GM12878 (cell line): ENCODE measurements at regions not wholly inside any gene's neighbourhood (a gene's known extent, or its start where the extent isn't known, plus 50 kb on each side); places are given as distances from the start of the nearest gene placed in this dataset.
A peak's percentile ranks its signal among the peaks of the same experiment; 100 is the strongest.

ENCODE experiments used
- ATAC-seq: fragments of 200-7000 bp; cut with Tn5 transposase; 3 replicates; pipeline ENCODE4 v1.9.1; 2020; ENCODE audit warnings: mild to moderate bottlenecking, moderate library complexity
- BruUV-seq: library from RNA; stranded (reverse); fragments of 400-500 nt; replicated peaks from 2 replicates; lab custom pipeline; 2021; lab: Mats Ljungman, UMichigan
- CTCF ChIA-PET: fragments of 300-600 bp; sonication (Branson Sonifier 250); formaldehyde crosslinking; extraction: SDS; loops from one replicate; lab custom pipeline; 2021; ENCODE audit warnings: inconsistent platforms; lab: Yijun Ruan, JAX
- POLR2A ChIA-PET: fragments of 350-600 bp; formaldehyde crosslinking; extraction: SDS; loops from one replicate; lab custom pipeline; 2021; ENCODE audit warnings: inconsistent platforms; lab: Charles Lee
- RAD21 ChIA-PET: fragments of 300-600 bp; sonication (Branson Sonifier 250); formaldehyde crosslinking; loops from one replicate; lab custom pipeline; 2023; ENCODE audit warnings: antibody characterized with exemption; ENCODE audit not compliant: unreplicated experiment; lab: Charles Lee
- SMC1A ChIA-PET: fragments of 300-600 bp; sonication (Branson Sonifier 250); formaldehyde crosslinking; loops from one replicate; lab custom pipeline; 2023; ENCODE audit not compliant: unreplicated experiment, uncharacterized antibody; lab: Charles Lee
- DNase-seq: peaks from one replicate; pipeline ENCODE4 v3.0.0-alpha.2; 2011; ENCODE audit warnings: low read depth, low spot score
- FAIRE-seq: peaks from 3 replicates; lab custom pipeline; 2011; peaks lifted over from hg19 to GRCh38; lab: Jason Lieb, UNC
- H2AFZ ChIP-seq: 2 replicates; pipeline ENCODE4 v1.6.0; 2011; ENCODE audit warnings: low read depth, low read length, control low read depth; ENCODE audit not compliant: control insufficient read depth
- H3K27ac ChIP-seq: 2 replicates; pipeline ENCODE4 v1.5.1; 2011; ENCODE audit warnings: control low read depth; ENCODE audit not compliant: control insufficient read depth, insufficient read depth
- H3K27me3 ChIP-seq, 2 experiments: replicated peaks in 1 of 2; 2 replicates each; pipeline versions ENCODE4 v1.6.0 to v1.6.1; 2011; ENCODE audit warnings: low read length in 1 of 2; ENCODE audit not compliant: control insufficient read depth in 2 of 2, insufficient read depth in 2 of 2
- H3K36me3 ChIP-seq, 2 experiments: 2 replicates each; pipeline ENCODE4 v1.5.1; 2011; ENCODE audit warnings: low read length in 1 of 2; ENCODE audit not compliant: control insufficient read depth in 2 of 2, insufficient read depth in 2 of 2
- H3K4me1 ChIP-seq: 2 replicates; pipeline ENCODE4 v1.6.1; 2011; ENCODE audit warnings: mild to moderate bottlenecking, low read length, moderate library complexity, mixed read lengths; ENCODE audit not compliant: control insufficient read depth, insufficient read depth
- H3K4me2 ChIP-seq: 2 replicates; pipeline ENCODE4 v1.6.0; 2011; ENCODE audit warnings: control low read depth; ENCODE audit not compliant: control insufficient read depth, insufficient read depth
- H3K4me3 ChIP-seq: fragments of 200-600 bp; sonication (generic); 2 replicates; pipeline ENCODE4 v1.5.1; 2016
- H3K79me2 ChIP-seq: 2 replicates; pipeline ENCODE4 v1.6.0; 2011; ENCODE audit warnings: low read length; ENCODE audit not compliant: control insufficient read depth, insufficient read depth
- H3K9ac ChIP-seq: 2 replicates; pipeline ENCODE4 v1.8.0; 2011; ENCODE audit warnings: low read length, control low read depth, mixed read lengths; ENCODE audit not compliant: control insufficient read depth, insufficient read depth
- H3K9me3 ChIP-seq: replicated peaks from 3 replicates; pipeline ENCODE4 v1.5.1; 2011; ENCODE audit warnings: mild to moderate bottlenecking, low read length; ENCODE audit not compliant: control insufficient read depth, insufficient read depth
- H4K20me1 ChIP-seq: 2 replicates; pipeline ENCODE4 v1.6.0; 2011; ENCODE audit not compliant: control insufficient read depth, insufficient read depth
- CREB1 ChIP-seq: IDR thresholded peaks from 2 replicates; pipeline ENCODE4 v1.6.1; 2012; ENCODE audit warnings: low read depth, mild to moderate bottlenecking, inconsistent platforms
- CREM ChIP-seq: IDR thresholded peaks from 2 replicates; pipeline ENCODE4 v1.6.1; 2014; ENCODE audit warnings: antibody characterized with exemption, low read depth
- EED ChIP-seq: sonication (generic); IDR thresholded peaks from 2 replicates; pipeline ENCODE4 v1.6.1; 2016; ENCODE audit warnings: antibody characterized with exemption, low read depth
- EGR1 ChIP-seq, 2 experiments: IDR thresholded peaks; 1 replicate in 1 of 2; 2 replicates in 1 of 2; pipeline ENCODE4 v1.6.1; 2011 to 2012; ENCODE audit warnings: low read depth in 2 of 2, low read length in 2 of 2, borderline replicate concordance in 1 of 2, mild to moderate bottlenecking in 1 of 2, moderate library complexity in 1 of 2
- EZH2 ChIP-seq: IDR thresholded peaks from 2 replicates; pipeline ENCODE4 v1.6.1; 2012; ENCODE audit warnings: low read depth, mild to moderate bottlenecking, control low read depth, inconsistent platforms, low read length, borderline replicate concordance; ENCODE audit not compliant: control insufficient read depth
- FOS ChIP-seq: IDR thresholded peaks from 3 replicates; pipeline ENCODE4 v1.6.1; 2011; ENCODE audit warnings: borderline replicate concordance; ENCODE audit not compliant: insufficient read length; ENCODE audit errors: extremely low read depth
- HDAC2 ChIP-seq: fragments of 200-600 bp; sonication (generic); IDR thresholded peaks from 2 replicates; pipeline ENCODE4 v1.6.1; 2017
- HDGF ChIP-seq: fragments of 450-650 bp; IDR thresholded peaks from 2 replicates; pipeline ENCODE4 v1.6.1; 2016; ENCODE audit warnings: antibody characterized with exemption
- MTA3 ChIP-seq: IDR thresholded peaks from 2 replicates; pipeline ENCODE4 v1.6.1; 2012; ENCODE audit warnings: low read length, inconsistent platforms, borderline replicate concordance
- PAX8 ChIP-seq: fragments of 450-650 bp; IDR thresholded peaks from 2 replicates; pipeline ENCODE4 v1.6.1; 2017; ENCODE audit warnings: mild to moderate bottlenecking, moderate library complexity
- RUNX3 ChIP-seq: IDR thresholded peaks from 2 replicates; pipeline ENCODE4 v1.6.1; 2012; ENCODE audit warnings: low read length, inconsistent platforms
- SMC3 ChIP-seq: IDR thresholded peaks from 2 replicates; pipeline ENCODE4 v1.6.1; 2011; ENCODE audit warnings: low read length, improper control_type of control experiment, borderline replicate concordance
- STAT3 ChIP-seq: IDR thresholded peaks from 2 replicates; pipeline ENCODE4 v1.6.1; 2011; ENCODE audit warnings: low read depth, low read length, improper control_type of control experiment
- TCF12 ChIP-seq: IDR thresholded peaks from 2 replicates; pipeline ENCODE4 v1.6.1; 2011; ENCODE audit warnings: low read depth, mild to moderate bottlenecking, low read length
- WGBS: methylation state at CpG from one replicate; pipeline ENCODE4 v1.1.6; 2016; ENCODE audit warnings: low lambda C conversion rate; ENCODE audit not compliant: insufficient replicate concordance, insufficient coverage; ENCODE audit errors: missing lambda C conversion rate; 5-methylcytosine and 5-hydroxymethylcytosine counted together
- in situ Hi-C: fragments of 300-500 bp; cut with MboI; formaldehyde crosslinking; loops from 9 replicates; pipeline ENCODE4 v1.14.3; 2018; ENCODE audit warnings: mixed read lengths
- intact Hi-C: fragments of 100-400 bp; cut with micrococcal nuclease; formaldehyde crosslinking; loops from one replicate; pipeline ENCODE4 v1.14.2; 2022; ENCODE audit not compliant: unreplicated experiment
- TF ChIP-seq, protein P1 (sequence below): fragments of 150-350 bp; IDR thresholded peaks from 2 replicates; pipeline ENCODE4 v1.6.1; 2014; ENCODE audit warnings: mild to moderate bottlenecking, low read depth, low read length
- TF ChIP-seq, protein P2 (sequence below): fragments of 450-650 bp; conservative IDR thresholded peaks from 2 replicates; pipeline ENCODE4 v1.6.1; 2017; ENCODE audit warnings: mild to moderate bottlenecking, moderate library complexity
- TF ChIP-seq, protein P3 (sequence below): fragments of 450-650 bp; IDR thresholded peaks from 2 replicates; pipeline ENCODE4 v1.6.1; 2018; ENCODE audit warnings: borderline replicate concordance, mild to moderate bottlenecking; ENCODE audit not compliant: partially characterized antibody
- TF ChIP-seq, protein P4 (sequence below): IDR thresholded peaks from 2 replicates; pipeline ENCODE4 v1.6.1; 2012; ENCODE audit warnings: low read depth, low read length, improper control_type of control experiment

DNA sequence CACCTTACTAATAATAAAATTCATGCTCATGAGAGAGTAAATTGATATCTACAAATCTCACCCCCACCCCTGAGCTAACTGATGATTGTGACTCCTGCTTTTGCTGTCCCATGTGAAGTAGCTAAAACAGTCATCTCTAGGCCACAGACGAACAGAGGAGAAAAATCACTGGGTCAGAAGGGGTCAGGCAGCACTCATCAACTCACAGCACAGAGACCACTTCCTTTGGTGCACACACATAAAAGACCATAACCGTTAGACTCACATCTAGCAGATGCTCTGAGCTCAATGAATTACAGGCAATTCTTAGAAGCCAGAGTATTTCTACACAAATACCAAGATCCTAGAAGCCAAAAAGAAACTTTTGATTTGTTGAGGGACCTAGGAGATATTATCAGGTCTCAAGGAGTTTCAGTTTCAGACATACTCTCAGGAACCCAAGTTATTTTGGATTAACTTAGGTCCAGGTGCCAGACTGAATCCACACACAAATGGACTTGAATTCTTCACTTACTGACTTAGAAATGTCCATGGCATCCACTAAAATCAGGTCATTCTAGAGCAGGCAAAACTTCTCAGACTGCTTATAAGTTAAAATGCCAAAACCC, 65.0 kb upstream of the TES start:
- Histone ChIP-seq H3K27me3 (no peaks in the 10 kb centered on the region), H3K4me1 (peaks cover 19% of the 10 kb centered on the region), H3K9ac (no peak overlapping the region), H3K9me3 (no peaks in the 10 kb centered on the region; the same call in 1 of the 3 replicates), H3K36me3 (no peaks in the 10 kb centered on the region), H4K20me1 (no peaks in the 10 kb centered on the region), H2AFZ (peak overlapping the region; percentile 1; the same call in 1 of the 2 replicates), H3K4me2 (peak overlapping the region; percentile 46), H3K27ac (peak overlapping the region; percentile 15; the same call in 1 of the 2 replicates), H3K79me2 (no peaks in the 10 kb centered on the region), H3K4me3 (no peak overlapping the region)
- WGBS, result 3% methylated on average over 2 of the region's 2 CpGs
- ChIA-PET CTCF (interaction anchor here (0.6 to 1.2 kb wide), 4 partner anchors 23 to 104 kb away, joined by 3 to 7 read pairs (median 4); no protein-coding TSS in a partner anchor), POLR2A (interaction anchor here (0.7 kb wide), 1 partner anchor 423 kb away, joined by 5 read pairs; no protein-coding TSS in a partner anchor), SMC1A (interaction anchor here (0.9 to 1.5 kb wide), 4 partner anchors 10 to 27 kb away, joined by 3 to 6 read pairs (median 4); no protein-coding TSS in a partner anchor), RAD21 (no interaction called here)
- no peak for DNase-seq
- intact Hi-C loops, result no loop called here
- ATAC-seq, result peak; percentile 87
- FAIRE-seq, result no peak
- in situ Hi-C loops, result no loop called here
- BruUV-seq, result no TSS peak
- TF ChIP-seq EGR1 (IDR thresholded peaks at IDR 0.05; ENCODE audit: borderline replicate concordance in 1 of 2, low read depth in 2 of 2, low read length in 2 of 2) (no peak), SMC3 (no peak), FOS (no peak), CREM (no peak), CREB1 (0 out of 2 replicates have a peak, but pooled peaks have one; percentile 22), STAT3 (no peak), PAX8 (no peak), MTA3 (no peak), EED (0 out of 2 replicates have a peak, but pooled peaks have one; percentile 28), RUNX3 (peak; percentile 71), HDGF (no peak), TCF12 (no peak), HDAC2 (no peak), EZH2 (no peak)
- TF ChIP-seq, protein P1, sequence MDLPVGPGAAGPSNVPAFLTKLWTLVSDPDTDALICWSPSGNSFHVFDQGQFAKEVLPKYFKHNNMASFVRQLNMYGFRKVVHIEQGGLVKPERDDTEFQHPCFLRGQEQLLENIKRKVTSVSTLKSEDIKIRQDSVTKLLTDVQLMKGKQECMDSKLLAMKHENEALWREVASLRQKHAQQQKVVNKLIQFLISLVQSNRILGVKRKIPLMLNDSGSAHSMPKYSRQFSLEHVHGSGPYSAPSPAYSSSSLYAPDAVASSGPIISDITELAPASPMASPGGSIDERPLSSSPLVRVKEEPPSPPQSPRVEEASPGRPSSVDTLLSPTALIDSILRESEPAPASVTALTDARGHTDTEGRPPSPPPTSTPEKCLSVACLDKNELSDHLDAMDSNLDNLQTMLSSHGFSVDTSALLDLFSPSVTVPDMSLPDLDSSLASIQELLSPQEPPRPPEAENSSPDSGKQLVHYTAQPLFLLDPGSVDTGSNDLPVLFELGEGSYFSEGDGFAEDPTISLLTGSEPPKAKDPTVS, result no peak
- TF ChIP-seq, protein P2, sequence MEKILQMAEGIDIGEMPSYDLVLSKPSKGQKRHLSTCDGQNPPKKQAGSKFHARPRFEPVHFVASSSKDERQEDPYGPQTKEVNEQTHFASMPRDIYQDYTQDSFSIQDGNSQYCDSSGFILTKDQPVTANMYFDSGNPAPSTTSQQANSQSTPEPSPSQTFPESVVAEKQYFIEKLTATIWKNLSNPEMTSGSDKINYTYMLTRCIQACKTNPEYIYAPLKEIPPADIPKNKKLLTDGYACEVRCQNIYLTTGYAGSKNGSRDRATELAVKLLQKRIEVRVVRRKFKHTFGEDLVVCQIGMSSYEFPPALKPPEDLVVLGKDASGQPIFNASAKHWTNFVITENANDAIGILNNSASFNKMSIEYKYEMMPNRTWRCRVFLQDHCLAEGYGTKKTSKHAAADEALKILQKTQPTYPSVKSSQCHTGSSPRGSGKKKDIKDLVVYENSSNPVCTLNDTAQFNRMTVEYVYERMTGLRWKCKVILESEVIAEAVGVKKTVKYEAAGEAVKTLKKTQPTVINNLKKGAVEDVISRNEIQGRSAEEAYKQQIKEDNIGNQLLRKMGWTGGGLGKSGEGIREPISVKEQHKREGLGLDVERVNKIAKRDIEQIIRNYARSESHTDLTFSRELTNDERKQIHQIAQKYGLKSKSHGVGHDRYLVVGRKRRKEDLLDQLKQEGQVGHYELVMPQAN, result no peak
- TF ChIP-seq, protein P3, sequence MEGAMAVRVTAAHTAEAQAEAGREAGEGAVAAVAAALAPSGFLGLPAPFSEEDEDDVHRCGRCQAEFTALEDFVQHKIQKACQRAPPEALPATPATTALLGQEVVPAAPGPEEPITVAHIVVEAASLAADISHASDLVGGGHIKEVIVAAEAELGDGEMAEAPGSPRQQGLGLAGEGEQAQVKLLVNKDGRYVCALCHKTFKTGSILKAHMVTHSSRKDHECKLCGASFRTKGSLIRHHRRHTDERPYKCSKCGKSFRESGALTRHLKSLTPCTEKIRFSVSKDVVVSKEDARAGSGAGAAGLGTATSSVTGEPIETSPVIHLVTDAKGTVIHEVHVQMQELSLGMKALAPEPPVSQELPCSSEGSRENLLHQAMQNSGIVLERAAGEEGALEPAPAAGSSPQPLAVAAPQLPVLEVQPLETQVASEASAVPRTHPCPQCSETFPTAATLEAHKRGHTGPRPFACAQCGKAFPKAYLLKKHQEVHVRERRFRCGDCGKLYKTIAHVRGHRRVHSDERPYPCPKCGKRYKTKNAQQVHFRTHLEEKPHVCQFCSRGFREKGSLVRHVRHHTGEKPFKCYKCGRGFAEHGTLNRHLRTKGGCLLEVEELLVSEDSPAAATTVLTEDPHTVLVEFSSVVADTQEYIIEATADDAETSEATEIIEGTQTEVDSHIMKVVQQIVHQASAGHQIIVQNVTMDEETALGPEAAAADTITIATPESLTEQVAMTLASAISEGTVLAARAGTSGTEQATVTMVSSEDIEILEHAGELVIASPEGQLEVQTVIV, result no peak
- TF ChIP-seq, protein P4, sequence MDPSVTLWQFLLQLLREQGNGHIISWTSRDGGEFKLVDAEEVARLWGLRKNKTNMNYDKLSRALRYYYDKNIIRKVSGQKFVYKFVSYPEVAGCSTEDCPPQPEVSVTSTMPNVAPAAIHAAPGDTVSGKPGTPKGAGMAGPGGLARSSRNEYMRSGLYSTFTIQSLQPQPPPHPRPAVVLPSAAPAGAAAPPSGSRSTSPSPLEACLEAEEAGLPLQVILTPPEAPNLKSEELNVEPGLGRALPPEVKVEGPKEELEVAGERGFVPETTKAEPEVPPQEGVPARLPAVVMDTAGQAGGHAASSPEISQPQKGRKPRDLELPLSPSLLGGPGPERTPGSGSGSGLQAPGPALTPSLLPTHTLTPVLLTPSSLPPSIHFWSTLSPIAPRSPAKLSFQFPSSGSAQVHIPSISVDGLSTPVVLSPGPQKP, result no peak
